ENCODE measurements at regions not wholly inside any gene's neighbourhood (a gene's known extent, or its start where the extent isn't known, plus 50 kb on each side); places are given as distances from the start of the nearest gene placed in this dataset.

DNA sequence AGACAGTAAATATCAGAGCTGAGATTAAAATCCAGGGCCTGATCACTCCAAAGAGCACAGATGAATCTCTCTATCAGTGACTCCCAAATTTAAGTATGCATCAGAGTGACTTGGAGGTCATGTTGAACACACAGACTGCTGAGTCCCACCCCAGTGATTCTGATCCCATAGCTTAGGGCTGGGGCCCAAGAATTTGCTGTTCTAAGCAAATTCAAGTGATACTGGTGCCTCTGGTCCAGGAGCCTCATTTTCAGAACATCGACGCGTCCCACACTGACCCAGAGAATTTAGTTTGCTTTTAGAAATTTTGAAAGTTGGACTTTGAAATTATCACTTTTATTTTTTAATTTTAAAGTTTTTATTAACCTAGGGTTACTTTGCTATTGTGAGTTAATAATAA lies 72.7 kb upstream of the NETO1 start:
- Histone ChIP-seq H3K27me3 (ENCODE audit: control insufficient read depth, insufficient read depth, low read length, poor library complexity, severe bottlenecking) (no peaks in the 10 kb centered on the region), H3K9me3 (ENCODE audit: control insufficient read depth, low read length) (no peaks in the 10 kb centered on the region), H3K27ac (ENCODE audit: low read depth, low read length) (no peak overlapping the region), H3K36me3 (ENCODE audit: control insufficient read depth, insufficient read depth, low read length) (no peaks in the 10 kb centered on the region), H3K4me1 (ENCODE audit: control insufficient read depth, insufficient read depth, low read length) (no peaks in the 10 kb centered on the region), H3K4me3 (ENCODE audit: low read length) (no peak overlapping the region), H3K9ac (ENCODE audit: extremely low read depth, low read length, poor library complexity, severe bottlenecking) (no peak overlapping the region)
- H3K4me1 Mint-ChIP-seq = no peaks in the 10 kb centered on the region
- 96% methylated on average over 3 of the region's 3 CpGs; no CpG with 5 or more reads in 1 of the 2 experiments for WGBS, 2 experiments (ENCODE audit: insufficient coverage in 1 of 2, insufficient read length in 1 of 2)
- H3K27ac Mint-ChIP-seq = no peak overlapping the region
- H3K4me3 Mint-ChIP-seq = no peak overlapping the region
- H3K9me3 Mint-ChIP-seq = no peaks in the 10 kb centered on the region
- H3K27me3 Mint-ChIP-seq (ENCODE audit: insufficient read depth) = no peaks in the 10 kb centered on the region
- no peaks in the 10 kb centered on the region for H3K36me3 Mint-ChIP-seq (ENCODE audit: low read depth)
- no peak for DNase-seq
- TF ChIP-seq, protein P1, sequence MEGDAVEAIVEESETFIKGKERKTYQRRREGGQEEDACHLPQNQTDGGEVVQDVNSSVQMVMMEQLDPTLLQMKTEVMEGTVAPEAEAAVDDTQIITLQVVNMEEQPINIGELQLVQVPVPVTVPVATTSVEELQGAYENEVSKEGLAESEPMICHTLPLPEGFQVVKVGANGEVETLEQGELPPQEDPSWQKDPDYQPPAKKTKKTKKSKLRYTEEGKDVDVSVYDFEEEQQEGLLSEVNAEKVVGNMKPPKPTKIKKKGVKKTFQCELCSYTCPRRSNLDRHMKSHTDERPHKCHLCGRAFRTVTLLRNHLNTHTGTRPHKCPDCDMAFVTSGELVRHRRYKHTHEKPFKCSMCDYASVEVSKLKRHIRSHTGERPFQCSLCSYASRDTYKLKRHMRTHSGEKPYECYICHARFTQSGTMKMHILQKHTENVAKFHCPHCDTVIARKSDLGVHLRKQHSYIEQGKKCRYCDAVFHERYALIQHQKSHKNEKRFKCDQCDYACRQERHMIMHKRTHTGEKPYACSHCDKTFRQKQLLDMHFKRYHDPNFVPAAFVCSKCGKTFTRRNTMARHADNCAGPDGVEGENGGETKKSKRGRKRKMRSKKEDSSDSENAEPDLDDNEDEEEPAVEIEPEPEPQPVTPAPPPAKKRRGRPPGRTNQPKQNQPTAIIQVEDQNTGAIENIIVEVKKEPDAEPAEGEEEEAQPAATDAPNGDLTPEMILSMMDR (conservative IDR thresholded peaks at IDR 0.05) = no peak

DNA sequence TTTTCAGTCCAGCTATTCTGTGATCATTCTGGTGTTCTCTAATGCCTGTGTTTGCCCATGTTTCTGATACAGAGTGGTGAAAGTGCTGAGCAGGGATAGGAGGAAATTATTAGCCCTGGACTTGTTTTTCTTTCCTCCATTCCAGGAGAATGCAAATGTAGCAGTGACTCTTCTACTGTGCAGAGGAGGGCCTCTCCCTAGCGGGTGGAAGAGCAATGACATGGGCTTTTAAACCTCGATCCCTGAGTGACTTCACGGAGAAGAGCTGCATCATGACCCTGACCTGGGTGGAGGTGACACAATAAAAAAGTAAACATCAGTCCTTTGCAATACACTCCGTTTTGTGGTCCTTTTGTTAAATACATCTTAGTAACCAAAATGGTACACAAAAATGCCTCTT lies 68.0 kb upstream of the NETO1 start:
- no peak overlapping the region for H3K4me3 ChIP-seq (ENCODE audit: low read length)
- Mint-ChIP-seq H3K9me3 (no peaks in the 10 kb centered on the region), H3K4me1 (no peaks in the 10 kb centered on the region), H3K4me3 (no peak overlapping the region), H3K36me3 (ENCODE audit: low read depth) (no peaks in the 10 kb centered on the region), H3K27ac (no peak overlapping the region), H3K27me3 (ENCODE audit: insufficient read depth) (no peaks in the 10 kb centered on the region)
- no peaks in the 10 kb centered on the region for H3K4me1 ChIP-seq (ENCODE audit: control insufficient read depth, insufficient read depth, low read length)
- no peaks in the 10 kb centered on the region for H3K27me3 ChIP-seq (ENCODE audit: control insufficient read depth, insufficient read depth, low read length, poor library complexity, severe bottlenecking)
- no peaks in the 10 kb centered on the region for H3K9me3 ChIP-seq (ENCODE audit: control insufficient read depth, low read length)
- DNase-seq = no peak
- TF ChIP-seq, protein P1 (conservative IDR thresholded peaks at IDR 0.05) = peak; percentile 58
- WGBS, 2 experiments (ENCODE audit: insufficient coverage in 1 of 2, insufficient read length in 1 of 2) = 84 to 85% methylated on average over 2 to 4 of the region's 4 CpGs
- H3K36me3 ChIP-seq (ENCODE audit: control insufficient read depth, insufficient read depth, low read length) = no peaks in the 10 kb centered on the region
- H3K9ac ChIP-seq (ENCODE audit: extremely low read depth, low read length, poor library complexity, severe bottlenecking) = no peak overlapping the region
- H3K27ac ChIP-seq (ENCODE audit: low read depth, low read length) = no peak overlapping the region

DNA sequence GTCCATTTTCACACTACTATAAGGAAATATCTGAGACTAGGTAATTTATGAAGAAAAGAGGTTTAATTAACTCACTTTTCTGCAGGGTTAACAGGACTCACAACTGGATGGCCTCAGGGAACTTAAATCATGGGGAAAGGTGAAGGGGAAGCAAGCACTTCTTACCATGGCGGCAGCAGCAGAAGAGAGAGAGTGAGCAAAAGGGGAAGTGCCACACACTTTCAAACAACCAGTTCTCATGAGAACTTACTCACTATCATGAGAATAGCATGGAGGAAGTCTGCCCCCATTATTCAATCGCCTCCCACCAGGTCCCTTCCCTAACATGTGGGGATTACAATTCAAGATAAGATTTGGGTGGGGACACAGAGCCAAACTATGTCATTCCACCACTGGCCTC lies 55.1 kb upstream of the NETO1 start:
- H3K9me3 Mint-ChIP-seq = peaks cover 24% of the 10 kb centered on the region
- no peaks in the 10 kb centered on the region for H3K27me3 Mint-ChIP-seq (ENCODE audit: insufficient read depth)
- TF ChIP-seq, protein P1 (conservative IDR thresholded peaks at IDR 0.05) = no peak
- H3K9me3 ChIP-seq (ENCODE audit: control insufficient read depth, low read length) = peaks cover 9% of the 10 kb centered on the region
- no peak overlapping the region for H3K27ac ChIP-seq (ENCODE audit: low read depth, low read length)
- WGBS, 2 experiments (ENCODE audit: insufficient coverage in 1 of 2, insufficient read length in 1 of 2) = 88% methylated on average over 2 of the region's 2 CpGs; no CpG with 5 or more reads in 1 of the 2 experiments
- H3K4me3 ChIP-seq (ENCODE audit: low read length) = no peak overlapping the region
- no peak overlapping the region for H3K4me3 Mint-ChIP-seq
- DNase-seq = no peak
- H3K4me1 ChIP-seq (ENCODE audit: control insufficient read depth, insufficient read depth, low read length) = no peaks in the 10 kb centered on the region
- no peak overlapping the region for H3K9ac ChIP-seq (ENCODE audit: extremely low read depth, low read length, poor library complexity, severe bottlenecking)
- no peaks in the 10 kb centered on the region for H3K36me3 Mint-ChIP-seq (ENCODE audit: low read depth)
- no peaks in the 10 kb centered on the region for H3K27me3 ChIP-seq (ENCODE audit: control insufficient read depth, insufficient read depth, low read length, poor library complexity, severe bottlenecking)
- no peaks in the 10 kb centered on the region for H3K4me1 Mint-ChIP-seq
- H3K27ac Mint-ChIP-seq = no peak overlapping the region
- H3K36me3 ChIP-seq (ENCODE audit: control insufficient read depth, insufficient read depth, low read length) = no peaks in the 10 kb centered on the region
